ENCODE measurements at regions not wholly inside any gene's neighbourhood (a gene's known extent, or its start where the extent isn't known, plus 50 kb on each side); places are given as distances from the start of the nearest gene placed in this dataset.
"Not testable (repeated sequence)": the region's sequence is repeated elsewhere in the genome, so short reads cannot be mapped to it uniquely, and the experiment has no call there.

- H3K4me3 Mint-ChIP-seq: no peak overlapping the region
- H3K36me3 Mint-ChIP-seq (ENCODE audit: low read depth): no peaks in the 10 kb centered on the region
- no peak for DNase-seq
- no peaks in the 10 kb centered on the region for H3K4me1 Mint-ChIP-seq (ENCODE audit: low read depth)
- no peaks in the 10 kb centered on the region for H3K27me3 Mint-ChIP-seq
- no peaks in the 10 kb centered on the region for H3K9me3 Mint-ChIP-seq
- H3K27ac Mint-ChIP-seq: no peak overlapping the region
These were observed 325.2 kb downstream of the PLPP3 start for GRCh38 chr1:56254130-56254529.

GRCh38 chr1:56250809-56251208 lies 328.6 kb downstream of the PLPP3 start:
- H3K27ac Mint-ChIP-seq: no peak overlapping the region
- H3K9me3 Mint-ChIP-seq: no peaks in the 10 kb centered on the region
- no peak for DNase-seq
- H3K4me3 Mint-ChIP-seq: no peak overlapping the region
- peaks cover 6% of the 10 kb centered on the region for H3K27me3 Mint-ChIP-seq
- no peaks in the 10 kb centered on the region for H3K4me1 Mint-ChIP-seq (ENCODE audit: low read depth)
- H3K36me3 Mint-ChIP-seq (ENCODE audit: low read depth): no peaks in the 10 kb centered on the region

GRCh38 chr1:56249234-56249633 lies 330.1 kb downstream of the PLPP3 start:
- Mint-ChIP-seq H3K4me1 (ENCODE audit: low read depth) (no peaks in the 10 kb centered on the region), H3K27ac (no peak overlapping the region)

GRCh38 chr1:56248138-56248537 lies 331.2 kb downstream of the PLPP3 start:
- no peaks in the 10 kb centered on the region for H3K9me3 Mint-ChIP-seq
- no peaks in the 10 kb centered on the region for H3K4me1 Mint-ChIP-seq (ENCODE audit: low read depth)
- H3K27ac Mint-ChIP-seq: no peak overlapping the region
- H3K4me3 Mint-ChIP-seq: no peak overlapping the region
- DNase-seq: no peak
- H3K36me3 Mint-ChIP-seq (ENCODE audit: low read depth): no peaks in the 10 kb centered on the region
- H3K27me3 Mint-ChIP-seq: peaks cover 6% of the 10 kb centered on the region

More at GRCh38 chr1:56249234-56249633, 330.1 kb downstream of the PLPP3 start:
- no peak for DNase-seq
- no peaks in the 10 kb centered on the region for H3K9me3 Mint-ChIP-seq
- no peaks in the 10 kb centered on the region for H3K36me3 Mint-ChIP-seq (ENCODE audit: low read depth)
- H3K4me3 Mint-ChIP-seq: no peak overlapping the region
- H3K27me3 Mint-ChIP-seq: peaks cover 6% of the 10 kb centered on the region

GRCh38 chr1:56246726-56247125 lies 332.6 kb downstream of the PLPP3 start:
- not testable (repeated sequence) for H3K4me1 Mint-ChIP-seq (ENCODE audit: low read depth); H3K27ac Mint-ChIP-seq; DNase-seq; H3K9me3 Mint-ChIP-seq; H3K36me3 Mint-ChIP-seq (ENCODE audit: low read depth); H3K27me3 Mint-ChIP-seq; H3K4me3 Mint-ChIP-seq

- no peaks in the 10 kb centered on the region for H3K27me3 Mint-ChIP-seq
- DNase-seq: no peak
- no peaks in the 10 kb centered on the region for H3K4me1 Mint-ChIP-seq (ENCODE audit: low read depth)
- peaks cover 3% of the 10 kb centered on the region for H3K9me3 Mint-ChIP-seq
- H3K27ac Mint-ChIP-seq: no peak overlapping the region
- no peaks in the 10 kb centered on the region for H3K36me3 Mint-ChIP-seq (ENCODE audit: low read depth)
- H3K4me3 Mint-ChIP-seq: no peak overlapping the region
These were observed 339.0 kb downstream of the PLPP3 start for GRCh38 chr1:56240400-56240799.

GRCh38 chr1:56237491-56238064 lies 341.8 kb downstream of the PLPP3 start:
- no peak for DNase-seq
- H3K4me3 Mint-ChIP-seq: no peak overlapping the region
- no peaks in the 10 kb centered on the region for H3K36me3 Mint-ChIP-seq (ENCODE audit: low read depth)
- no peaks in the 10 kb centered on the region for H3K4me1 Mint-ChIP-seq (ENCODE audit: low read depth)
- H3K27me3 Mint-ChIP-seq: no peaks in the 10 kb centered on the region
- H3K9me3 Mint-ChIP-seq: no peaks in the 10 kb centered on the region
- no peak overlapping the region for H3K27ac Mint-ChIP-seq

- Mint-ChIP-seq H3K27me3 (no peaks in the 10 kb centered on the region), H3K9me3 (no peaks in the 10 kb centered on the region), H3K36me3 (ENCODE audit: low read depth) (no peaks in the 10 kb centered on the region), H3K4me3 (no peak overlapping the region), H3K27ac (no peak overlapping the region), H3K4me1 (ENCODE audit: low read depth) (no peaks in the 10 kb centered on the region)
- no peak for DNase-seq
These were observed 342.7 kb downstream of the PLPP3 start for GRCh38 chr1:56236688-56237087.

GRCh38 chr1:56235909-56236510 lies 343.4 kb downstream of the PLPP3 start:
- Mint-ChIP-seq H3K36me3 (ENCODE audit: low read depth) (no peaks in the 10 kb centered on the region), H3K27ac (no peak overlapping the region), H3K9me3 (no peaks in the 10 kb centered on the region), H3K4me3 (no peak overlapping the region), H3K27me3 (no peaks in the 10 kb centered on the region), H3K4me1 (ENCODE audit: low read depth) (no peaks in the 10 kb centered on the region)
- no peak for DNase-seq

- DNase-seq: no peak
- Mint-ChIP-seq H3K9me3 (peaks cover 2% of the 10 kb centered on the region), H3K4me3 (no peak overlapping the region), H3K27ac (no peak overlapping the region), H3K27me3 (no peaks in the 10 kb centered on the region), H3K36me3 (ENCODE audit: low read depth) (no peaks in the 10 kb centered on the region), H3K4me1 (ENCODE audit: low read depth) (no peaks in the 10 kb centered on the region)
These were observed 350.2 kb downstream of the PLPP3 start for GRCh38 chr1:56229186-56229585.

- Mint-ChIP-seq H3K9me3 (peaks cover 2% of the 10 kb centered on the region), H3K36me3 (ENCODE audit: low read depth) (no peaks in the 10 kb centered on the region), H3K27ac (no peak overlapping the region), H3K4me3 (no peak overlapping the region), H3K4me1 (ENCODE audit: low read depth) (no peaks in the 10 kb centered on the region), H3K27me3 (no peaks in the 10 kb centered on the region)
- no peak for DNase-seq
These were observed 351.5 kb downstream of the PLPP3 start for GRCh38 chr1:56227886-56228285.

GRCh38 chr1:56227401-56227800 lies 352.0 kb downstream of the PLPP3 start:
- Mint-ChIP-seq H3K4me1 (ENCODE audit: low read depth) (no peaks in the 10 kb centered on the region), H3K27me3 (no peaks in the 10 kb centered on the region), H3K4me3 (no peak overlapping the region), H3K36me3 (ENCODE audit: low read depth) (no peaks in the 10 kb centered on the region), H3K27ac (no peak overlapping the region), H3K9me3 (peaks cover 2% of the 10 kb centered on the region)
- no peak for DNase-seq

GRCh38 chr1:56225964-56226815 lies 353.2 kb downstream of the PLPP3 start:
- H3K27me3 Mint-ChIP-seq: no peaks in the 10 kb centered on the region
- H3K27ac Mint-ChIP-seq: no peak overlapping the region
- H3K4me3 Mint-ChIP-seq: no peak overlapping the region
- peaks cover 4% of the 10 kb centered on the region for H3K9me3 Mint-ChIP-seq
- no peak for DNase-seq
- H3K4me1 Mint-ChIP-seq (ENCODE audit: low read depth): no peaks in the 10 kb centered on the region
- H3K36me3 Mint-ChIP-seq (ENCODE audit: low read depth): no peaks in the 10 kb centered on the region

- DNase-seq: no peak
- H3K4me1 Mint-ChIP-seq (ENCODE audit: low read depth): no peaks in the 10 kb centered on the region
- H3K4me3 Mint-ChIP-seq: no peak overlapping the region
- H3K9me3 Mint-ChIP-seq: peaks cover 4% of the 10 kb centered on the region
- H3K27ac Mint-ChIP-seq: no peak overlapping the region
- no peaks in the 10 kb centered on the region for H3K27me3 Mint-ChIP-seq
- no peaks in the 10 kb centered on the region for H3K36me3 Mint-ChIP-seq (ENCODE audit: low read depth)
These were observed 355.4 kb downstream of the PLPP3 start for GRCh38 chr1:56223968-56224367.

- H3K27me3 Mint-ChIP-seq: no peaks in the 10 kb centered on the region
- H3K36me3 Mint-ChIP-seq (ENCODE audit: low read depth): no peaks in the 10 kb centered on the region
- H3K4me3 Mint-ChIP-seq: no peak overlapping the region
- no peak for DNase-seq
- peaks cover 3% of the 10 kb centered on the region for H3K9me3 Mint-ChIP-seq
- no peaks in the 10 kb centered on the region for H3K4me1 Mint-ChIP-seq (ENCODE audit: low read depth)
- no peak overlapping the region for H3K27ac Mint-ChIP-seq
These were observed 356.3 kb downstream of the PLPP3 start for GRCh38 chr1:56222914-56223540.

Data from activated T-cell treated with anti-CD3 and anti-CD28 coated beads, Interleukin-2, amount 50 U/mL, for 24 hours (primary cell).